ENCODE measurements at regions not wholly inside any gene's neighbourhood (a gene's known extent, or its start where the extent isn't known, plus 50 kb on each side); places are given as distances from the start of the nearest gene placed in this dataset.

- DNase-seq, result no peak
Observed at GRCh38 chr6:91681296-91681695, 1094.4 kb upstream of the MAP3K7 start.

- no peak for DNase-seq
Observed at GRCh38 chr6:91678679-91679446, 1092.0 kb upstream of the MAP3K7 start.

- no peak for DNase-seq
Observed at GRCh38 chr6:91672201-91672600, 1085.3 kb upstream of the MAP3K7 start.

GRCh38 chr6:91669871-91670268 lies 1083.0 kb upstream of the MAP3K7 start:
- DNase-seq, result no peak

- DNase-seq, result no peak
Observed at GRCh38 chr6:91669154-91669870, 1082.4 kb upstream of the MAP3K7 start.

- no peak for DNase-seq
Observed at GRCh38 chr6:91667596-91667995, 1080.7 kb upstream of the MAP3K7 start.

GRCh38 chr6:91664327-91664959 lies 1077.6 kb upstream of the MAP3K7 start:
- no peak for DNase-seq

- no peak for DNase-seq
Observed at GRCh38 chr6:91660893-91661292, 1074.0 kb upstream of the MAP3K7 start.

GRCh38 chr6:91659891-91660290 lies 1073.0 kb upstream of the MAP3K7 start:
- no peak for DNase-seq

GRCh38 chr6:91654793-91655192 lies 1067.9 kb upstream of the MAP3K7 start:
- DNase-seq, result no peak

GRCh38 chr6:91654357-91654756 lies 1067.5 kb upstream of the MAP3K7 start:
- DNase-seq, result no peak

- no peak for DNase-seq
Observed at GRCh38 chr6:91653895-91654294, 1067.0 kb upstream of the MAP3K7 start.

GRCh38 chr6:91653076-91653723 lies 1066.3 kb upstream of the MAP3K7 start:
- DNase-seq, result no peak

- no peak for DNase-seq
Observed at GRCh38 chr6:91646649-91647048, 1059.8 kb upstream of the MAP3K7 start.

GRCh38 chr6:91645811-91646210 lies 1058.9 kb upstream of the MAP3K7 start:
- DNase-seq, result no peak

GRCh38 chr6:91637217-91637616 lies 1050.3 kb upstream of the MAP3K7 start:
- DNase-seq, result no peak

- no peak for DNase-seq
Observed at GRCh38 chr6:91634791-91635190, 1047.9 kb upstream of the MAP3K7 start.

GRCh38 chr6:91633374-91634111 lies 1046.7 kb upstream of the MAP3K7 start:
- no peak for DNase-seq

GRCh38 chr6:91632308-91632707 lies 1045.4 kb upstream of the MAP3K7 start:
- DNase-seq, result no peak

GRCh38 chr6:91631227-91631626 lies 1044.4 kb upstream of the MAP3K7 start:
- DNase-seq, result no peak

GRCh38 chr6:91626911-91627310 lies 1040.0 kb upstream of the MAP3K7 start:
- no peak for DNase-seq

- DNase-seq, result no peak
Observed at GRCh38 chr6:91613481-91613880, 1026.6 kb upstream of the MAP3K7 start.

GRCh38 chr6:91611190-91611589 lies 1024.3 kb upstream of the MAP3K7 start:
- DNase-seq, result no peak
